ENCODE measurements at regions not wholly inside any gene's neighbourhood (a gene's known extent, or its start where the extent isn't known, plus 50 kb on each side); places are given as distances from the start of the nearest gene placed in this dataset.
"Not testable (repeated sequence)": the region's sequence is repeated elsewhere in the genome, so short reads cannot be mapped to it uniquely, and the experiment has no call there.

DNA sequence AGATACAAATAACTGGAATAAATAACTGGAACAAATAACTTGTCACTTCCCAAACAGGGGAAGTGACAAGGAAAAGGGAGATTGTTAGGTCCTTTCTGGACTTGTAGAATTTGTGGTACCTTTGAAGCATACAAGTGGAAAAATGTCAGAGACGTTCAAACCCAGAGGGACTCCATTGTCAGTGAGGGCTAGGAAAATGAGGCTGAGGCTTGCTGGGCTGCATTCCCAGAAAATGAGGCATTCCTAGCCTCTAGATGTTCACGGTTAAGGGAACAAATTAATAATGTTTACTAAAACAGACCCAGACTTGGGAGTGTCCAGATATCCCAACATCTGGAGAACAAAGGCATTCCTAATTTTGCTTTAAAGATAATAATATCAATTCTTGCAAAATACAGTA lies 1158.0 kb downstream of the PCDH9 start:
- TF ChIP-seq, protein P1, sequence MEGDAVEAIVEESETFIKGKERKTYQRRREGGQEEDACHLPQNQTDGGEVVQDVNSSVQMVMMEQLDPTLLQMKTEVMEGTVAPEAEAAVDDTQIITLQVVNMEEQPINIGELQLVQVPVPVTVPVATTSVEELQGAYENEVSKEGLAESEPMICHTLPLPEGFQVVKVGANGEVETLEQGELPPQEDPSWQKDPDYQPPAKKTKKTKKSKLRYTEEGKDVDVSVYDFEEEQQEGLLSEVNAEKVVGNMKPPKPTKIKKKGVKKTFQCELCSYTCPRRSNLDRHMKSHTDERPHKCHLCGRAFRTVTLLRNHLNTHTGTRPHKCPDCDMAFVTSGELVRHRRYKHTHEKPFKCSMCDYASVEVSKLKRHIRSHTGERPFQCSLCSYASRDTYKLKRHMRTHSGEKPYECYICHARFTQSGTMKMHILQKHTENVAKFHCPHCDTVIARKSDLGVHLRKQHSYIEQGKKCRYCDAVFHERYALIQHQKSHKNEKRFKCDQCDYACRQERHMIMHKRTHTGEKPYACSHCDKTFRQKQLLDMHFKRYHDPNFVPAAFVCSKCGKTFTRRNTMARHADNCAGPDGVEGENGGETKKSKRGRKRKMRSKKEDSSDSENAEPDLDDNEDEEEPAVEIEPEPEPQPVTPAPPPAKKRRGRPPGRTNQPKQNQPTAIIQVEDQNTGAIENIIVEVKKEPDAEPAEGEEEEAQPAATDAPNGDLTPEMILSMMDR (IDR thresholded peaks at IDR 0.05), result not testable (repeated sequence)
- not testable (repeated sequence) for TF ChIP-seq ZFX (IDR thresholded peaks at IDR 0.05; ENCODE audit: borderline replicate concordance)

All from 22Rv1 (cell line).